Neutrophil (primary cell): ENCODE measurements at regions not wholly inside any gene's neighbourhood (a gene's known extent, or its start where the extent isn't known, plus 50 kb on each side); places are given as distances from the start of the nearest gene placed in this dataset.

Experiments used
- H3K27ac ChIP-seq: fragments of 200-600 bp; sonication (generic); 2 replicates; pipeline ENCODE4 v1.5.1; 2016; ENCODE audit warnings: mild to moderate bottlenecking, moderate library complexity
- H3K27me3 ChIP-seq: fragments of 200-600 bp; sonication (generic); 2 replicates; pipeline ENCODE4 v1.6.0; 2016; ENCODE audit warnings: mild to moderate bottlenecking
- H3K36me3 ChIP-seq: fragments of 200-600 bp; sonication (generic); 2 replicates; pipeline ENCODE4 v1.5.1; 2017
- H3K4me1 ChIP-seq, 2 experiments: fragments of 200-600 bp in 1 of 2; sonication (generic) in 1 of 2; 1 replicate in 1 of 2; 2 replicates in 1 of 2; pipeline versions ENCODE4 v1.5.1 to v1.6.1; 2013 to 2016; ENCODE audit warnings: low read depth in 1 of 2, low read length in 1 of 2, mild to moderate bottlenecking in 1 of 2, moderate library complexity in 1 of 2; ENCODE audit not compliant: control insufficient read depth in 1 of 2, insufficient read depth in 1 of 2
- H3K4me3 ChIP-seq, 2 experiments: fragments of 200-600 bp in 1 of 2; sonication (generic) in 1 of 2; 1 replicate in 1 of 2; 2 replicates in 1 of 2; pipeline ENCODE4 v1.5.1; 2013 to 2016; ENCODE audit warnings: low read depth in 1 of 2, low read length in 1 of 2, mild to moderate bottlenecking in 1 of 2, moderate library complexity in 1 of 2
- H3K9me3 ChIP-seq: fragments of 200-600 bp; sonication (generic); 2 replicates; pipeline ENCODE4 v1.5.1; 2016
- TF ChIP-seq, protein P1 (sequence below): fragments of 200-600 bp; sonication (generic); IDR thresholded peaks from 2 replicates; pipeline ENCODE4 v1.5.1; 2016; ENCODE audit warnings: antibody characterized with exemption

DNA sequence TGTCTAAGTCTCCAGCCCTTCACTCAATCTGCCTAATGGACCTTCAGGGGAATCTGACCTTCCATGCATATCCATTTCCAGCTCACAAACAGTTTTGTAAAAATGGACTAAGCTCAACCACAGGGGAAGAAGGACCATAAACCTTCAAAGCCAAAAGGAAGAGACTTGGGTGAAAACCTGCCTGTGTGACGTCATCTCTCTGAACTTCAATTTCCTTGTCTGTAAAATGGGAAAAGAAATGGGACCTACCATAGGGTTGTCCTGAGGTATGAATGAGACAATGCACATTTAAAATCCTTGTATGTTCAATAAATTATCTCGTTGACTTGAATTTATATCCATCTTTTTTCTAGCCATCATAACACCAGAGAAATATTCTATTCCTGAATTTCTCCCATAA lies 370.7 kb downstream of the INSC start:
- Histone ChIP-seq H3K4me1 (no peaks in the 10 kb centered on the region), H3K4me3 (no peak overlapping the region), H3K27ac (no peak overlapping the region), H3K27me3 (no peaks in the 10 kb centered on the region), H3K9me3 (no peaks in the 10 kb centered on the region), H3K36me3 (no peaks in the 10 kb centered on the region)
- TF ChIP-seq, protein P1, sequence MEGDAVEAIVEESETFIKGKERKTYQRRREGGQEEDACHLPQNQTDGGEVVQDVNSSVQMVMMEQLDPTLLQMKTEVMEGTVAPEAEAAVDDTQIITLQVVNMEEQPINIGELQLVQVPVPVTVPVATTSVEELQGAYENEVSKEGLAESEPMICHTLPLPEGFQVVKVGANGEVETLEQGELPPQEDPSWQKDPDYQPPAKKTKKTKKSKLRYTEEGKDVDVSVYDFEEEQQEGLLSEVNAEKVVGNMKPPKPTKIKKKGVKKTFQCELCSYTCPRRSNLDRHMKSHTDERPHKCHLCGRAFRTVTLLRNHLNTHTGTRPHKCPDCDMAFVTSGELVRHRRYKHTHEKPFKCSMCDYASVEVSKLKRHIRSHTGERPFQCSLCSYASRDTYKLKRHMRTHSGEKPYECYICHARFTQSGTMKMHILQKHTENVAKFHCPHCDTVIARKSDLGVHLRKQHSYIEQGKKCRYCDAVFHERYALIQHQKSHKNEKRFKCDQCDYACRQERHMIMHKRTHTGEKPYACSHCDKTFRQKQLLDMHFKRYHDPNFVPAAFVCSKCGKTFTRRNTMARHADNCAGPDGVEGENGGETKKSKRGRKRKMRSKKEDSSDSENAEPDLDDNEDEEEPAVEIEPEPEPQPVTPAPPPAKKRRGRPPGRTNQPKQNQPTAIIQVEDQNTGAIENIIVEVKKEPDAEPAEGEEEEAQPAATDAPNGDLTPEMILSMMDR = no peak

DNA sequence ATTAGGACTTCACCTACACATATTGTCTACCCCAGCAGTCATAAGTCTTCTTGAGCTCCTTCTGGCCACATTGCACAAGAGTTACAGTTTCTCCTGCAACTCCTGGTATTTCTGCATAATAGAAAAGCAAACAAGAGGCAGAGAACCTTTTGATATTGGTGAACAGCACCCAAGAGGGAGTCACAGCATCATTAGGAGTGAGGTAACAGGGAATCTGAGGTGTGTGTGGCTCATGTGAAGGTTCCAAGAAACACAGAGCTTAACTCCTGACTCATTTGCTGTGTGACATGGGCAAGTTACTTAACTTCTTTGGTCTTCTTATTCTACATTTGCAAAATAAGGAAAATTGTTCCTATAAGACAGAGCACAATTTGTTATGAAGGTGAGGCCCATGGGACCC lies 374.6 kb downstream of the INSC start:
- TF ChIP-seq, protein P1 = no peak
- no peak overlapping the region for H3K4me3 ChIP-seq
- no peak overlapping the region for H3K27ac ChIP-seq
- H3K27me3 ChIP-seq = no peaks in the 10 kb centered on the region
- no peaks in the 10 kb centered on the region for H3K36me3 ChIP-seq
- H3K4me1 ChIP-seq = no peaks in the 10 kb centered on the region
- H3K9me3 ChIP-seq = no peaks in the 10 kb centered on the region

- Histone ChIP-seq H3K27me3 (no peaks in the 10 kb centered on the region), H3K4me3 (no peak overlapping the region)
- TF ChIP-seq, protein P1 = no peak
Observed at GRCh38 chr11:15490535-15490934, 375.8 kb downstream of the INSC start.

DNA sequence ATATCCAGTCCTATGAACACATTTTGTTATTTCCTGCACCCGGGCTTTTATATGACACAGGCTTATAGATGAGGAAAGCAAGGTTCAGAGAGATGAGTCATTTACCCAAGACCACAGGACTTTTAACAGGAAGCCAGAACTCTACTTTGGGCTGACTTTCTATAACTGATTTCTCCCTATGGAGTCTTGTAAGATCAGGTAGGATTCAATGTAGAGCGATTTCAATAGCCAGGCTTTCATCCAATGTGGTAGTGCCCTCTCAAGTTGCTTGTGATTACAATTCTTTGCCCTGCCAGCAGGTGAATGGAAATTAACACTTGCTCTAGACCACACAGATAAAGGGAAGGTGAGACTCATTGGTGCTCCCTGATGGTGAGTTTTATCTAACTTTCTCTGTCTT lies 378.3 kb downstream of the INSC start:
- Histone ChIP-seq H3K4me1 (no peaks in the 10 kb centered on the region), H3K27me3 (no peaks in the 10 kb centered on the region), H3K9me3 (no peaks in the 10 kb centered on the region), H3K27ac (no peak overlapping the region), H3K36me3 (no peaks in the 10 kb centered on the region), H3K4me3 (no peak overlapping the region)
- TF ChIP-seq, protein P1 = no peak

More at GRCh38 chr11:15490535-15490934, 375.8 kb downstream of the INSC start:
- H3K27ac ChIP-seq = no peak overlapping the region
- H3K4me1 ChIP-seq = no peaks in the 10 kb centered on the region
- H3K9me3 ChIP-seq = no peaks in the 10 kb centered on the region
- no peaks in the 10 kb centered on the region for H3K36me3 ChIP-seq

- no peak overlapping the region for H3K27ac ChIP-seq
- TF ChIP-seq, protein P1 = no peak
- H3K4me3 ChIP-seq = no peak overlapping the region
- H3K9me3 ChIP-seq = no peaks in the 10 kb centered on the region
- H3K36me3 ChIP-seq = no peaks in the 10 kb centered on the region
- H3K4me1 ChIP-seq = no peaks in the 10 kb centered on the region
- no peaks in the 10 kb centered on the region for H3K27me3 ChIP-seq
Observed at GRCh38 chr11:15493921-15494620, 379.3 kb downstream of the INSC start.
